HG03558 (cell line): ENCODE measurements at regions not wholly inside any gene's neighbourhood (a gene's known extent, or its start where the extent isn't known, plus 50 kb on each side); places are given as distances from the start of the nearest gene placed in this dataset.

Experiments
- ATAC-seq: cut with Tn5 transposase; IDR thresholded peaks from one replicate; pipeline ENCODE4 v1.9.1; 2021; ENCODE audit warnings: moderate number of reproducible peaks; ENCODE audit not compliant: unreplicated experiment; ENCODE audit errors: extremely low read depth

DNA sequence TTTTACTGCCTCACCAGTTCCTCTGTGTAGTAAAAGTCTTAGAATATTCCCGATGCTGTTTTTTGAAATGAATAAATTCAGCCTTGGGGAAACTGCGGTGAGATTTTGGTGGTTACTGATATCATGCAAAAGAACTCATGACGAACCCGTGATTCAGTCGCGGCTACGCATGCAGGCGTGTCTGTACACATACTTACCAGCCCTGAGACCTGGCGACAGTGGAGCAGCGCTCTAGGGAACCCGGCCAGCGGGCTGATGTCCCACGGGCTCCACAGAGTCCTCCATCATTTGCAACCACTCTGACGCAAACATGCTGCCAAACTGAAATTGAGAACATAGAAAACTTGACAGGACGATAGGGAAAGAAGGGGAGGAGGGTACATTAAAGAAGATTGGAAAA lies 315.6 kb upstream of the DAB2 start:
- no peak for ATAC-seq

DNA sequence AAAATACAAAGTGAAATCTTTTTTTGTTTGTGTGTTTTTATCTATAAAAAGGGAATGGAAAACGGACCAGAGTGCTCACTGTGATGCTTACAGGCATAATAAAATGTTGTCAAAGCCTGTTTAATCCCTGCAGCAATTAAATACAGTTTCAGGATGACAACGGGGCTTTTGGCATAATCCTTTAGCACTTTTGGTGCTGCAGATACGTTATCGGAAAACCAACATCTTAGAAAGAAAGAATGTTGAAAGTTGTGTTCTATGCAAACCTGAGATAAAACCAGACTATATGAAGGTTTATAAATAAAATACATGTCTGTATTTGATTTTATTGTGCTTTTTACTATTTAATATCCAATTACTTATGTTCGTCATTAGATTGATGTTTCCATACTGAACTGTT lies 307.4 kb upstream of the DAB2 start:
- no peak for ATAC-seq

DNA sequence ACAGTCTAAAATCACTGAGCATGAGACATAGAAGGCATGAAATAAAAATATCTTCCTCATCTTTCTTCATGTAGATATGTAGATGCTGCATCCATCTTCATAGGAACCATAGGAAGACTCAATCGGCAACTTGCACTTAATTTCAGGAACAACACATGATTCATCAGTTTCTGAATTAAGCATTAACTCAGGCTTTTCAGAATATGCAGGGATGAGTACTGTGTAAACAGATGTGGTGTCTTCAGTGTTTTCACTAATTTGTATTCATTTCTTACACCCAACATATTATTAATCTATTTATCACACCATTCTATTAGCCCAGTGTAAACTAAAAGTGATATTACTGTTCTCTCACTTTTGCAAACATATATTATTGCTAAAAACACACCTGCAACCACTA lies 305.9 kb upstream of the DAB2 start:
- no peak for ATAC-seq

DNA sequence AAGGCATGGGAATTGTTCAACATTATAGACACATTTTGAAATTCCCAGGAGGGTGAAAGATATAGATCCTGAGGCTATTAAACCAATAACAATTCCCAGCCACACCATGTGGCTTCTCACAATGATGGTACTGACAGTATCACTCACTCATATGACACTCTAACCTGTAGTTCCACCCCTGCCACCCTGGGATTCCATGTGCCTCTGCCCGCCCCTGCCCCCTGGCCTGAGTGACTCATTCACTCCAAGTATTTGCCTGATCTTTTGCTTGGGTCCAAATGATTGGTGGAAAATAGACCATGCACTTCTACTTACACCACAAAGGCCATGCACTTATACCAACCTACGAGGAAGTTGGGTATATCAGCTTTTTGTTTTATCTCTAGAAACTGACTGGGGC lies 305.2 kb upstream of the DAB2 start:
- ATAC-seq = no peak

DNA sequence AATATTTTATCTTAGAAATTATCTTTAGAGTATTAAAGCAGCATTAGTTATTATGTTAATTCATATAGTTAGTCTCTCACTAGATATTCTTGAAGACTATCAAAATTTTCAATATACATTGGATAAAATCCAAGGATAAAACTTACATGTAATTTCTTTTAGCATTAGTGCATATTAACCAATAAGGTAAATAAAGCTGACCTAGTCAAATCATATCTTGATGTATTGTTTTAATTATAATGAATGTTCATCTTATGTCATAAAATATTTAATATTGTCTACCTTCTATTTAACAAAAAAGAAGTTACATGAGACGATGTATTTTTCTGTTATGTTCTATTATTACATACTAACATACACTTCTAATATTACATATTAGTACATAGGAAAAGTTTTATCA lies 301.7 kb upstream of the DAB2 start:
- ATAC-seq = no peak

DNA sequence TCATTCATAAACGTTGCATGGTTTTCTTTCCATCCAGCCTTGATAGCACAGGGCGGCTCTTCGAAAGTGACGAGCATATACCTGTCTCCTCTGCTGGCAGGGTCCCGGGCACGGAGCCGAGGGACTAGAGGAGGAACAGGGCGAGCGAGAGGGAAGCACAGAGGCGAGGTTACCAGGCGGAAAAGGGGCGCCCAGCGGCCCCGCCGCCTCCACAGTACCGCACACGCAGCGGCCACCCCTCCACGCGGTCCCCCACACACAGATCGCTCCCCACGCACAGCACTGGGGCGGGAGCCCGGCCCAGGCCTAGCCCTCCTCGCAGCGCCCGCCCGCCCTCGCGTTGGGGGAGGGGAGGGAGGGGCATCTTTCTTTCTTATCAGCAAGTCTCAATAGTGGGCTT lies 296.6 kb upstream of the DAB2 start:
- ATAC-seq = no peak

DNA sequence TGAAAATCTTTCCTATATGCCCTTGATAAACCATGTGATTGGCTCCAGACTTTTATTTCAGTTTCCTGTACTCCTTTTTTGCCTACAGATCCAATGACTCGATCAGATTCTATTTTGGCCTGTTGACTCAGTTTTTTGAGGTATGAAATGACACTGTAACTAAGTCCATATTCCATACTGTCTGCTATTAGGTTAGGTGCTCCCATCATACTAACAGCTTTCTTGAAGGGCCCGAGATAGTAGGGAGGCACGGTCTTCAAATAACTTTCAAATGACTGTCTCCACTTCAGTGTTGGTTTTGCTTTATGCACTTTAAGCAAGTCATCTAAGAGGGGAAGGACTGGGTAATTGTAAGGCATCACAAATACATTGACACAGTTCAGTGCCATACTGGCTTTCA lies 295.4 kb upstream of the DAB2 start:
- no peak for ATAC-seq

DNA sequence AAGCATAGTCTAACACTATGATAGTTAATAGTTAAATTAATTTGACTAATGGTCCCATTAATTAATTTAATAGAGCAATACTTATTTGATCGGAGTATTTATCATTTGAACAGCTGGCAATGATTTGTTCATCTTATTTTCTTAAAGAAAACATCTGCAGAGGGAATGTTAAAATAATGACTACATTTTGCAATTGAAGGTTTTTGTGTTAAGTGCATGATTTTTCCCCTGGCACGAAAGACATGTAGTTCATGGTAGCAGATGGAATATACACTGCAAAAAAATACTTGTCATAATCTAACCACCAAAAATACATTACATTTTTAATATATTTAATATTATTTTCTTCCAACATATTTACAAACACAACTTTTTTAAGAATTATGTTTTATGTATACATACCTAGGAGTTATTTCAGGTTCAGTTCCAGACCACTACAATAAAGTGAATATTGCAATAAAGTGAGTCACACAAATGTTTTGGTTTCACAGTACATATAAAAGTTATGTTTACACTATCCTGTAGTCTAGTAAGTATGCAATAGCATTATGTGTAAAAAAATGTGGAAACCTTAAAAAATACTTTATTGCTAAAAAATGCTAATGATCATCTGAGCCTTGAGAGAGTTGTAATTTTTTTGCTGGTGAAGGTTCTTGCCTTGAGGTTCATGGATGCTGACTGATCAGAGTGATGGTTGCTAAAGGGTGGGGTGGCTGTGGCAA lies 292.6 kb upstream of the DAB2 start:
- no peak for ATAC-seq

DNA sequence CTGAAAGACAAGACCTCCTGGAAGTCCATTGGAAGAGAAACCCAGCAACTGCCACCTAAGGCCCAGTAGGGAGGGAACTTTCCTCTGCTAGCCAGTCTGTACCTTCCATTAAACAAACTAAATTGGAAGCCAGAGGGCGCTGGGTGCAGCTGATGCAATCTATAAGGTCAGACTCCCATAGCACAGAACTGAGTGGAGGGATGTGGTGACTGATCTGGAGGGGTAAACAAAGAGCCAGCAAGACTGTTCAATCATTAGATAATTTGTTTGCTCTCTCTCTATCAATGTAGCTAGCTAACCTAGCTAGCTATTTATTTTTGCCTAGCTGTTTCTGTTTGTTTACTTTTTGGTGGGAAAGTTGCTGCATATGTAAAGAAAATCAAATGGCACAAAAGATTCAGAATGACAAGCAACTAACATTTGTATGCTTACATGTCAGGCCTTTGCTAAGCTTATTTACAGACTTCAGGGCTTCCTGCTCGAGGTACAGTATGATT lies 291.8 kb upstream of the DAB2 start:
- ATAC-seq = no peak

DNA sequence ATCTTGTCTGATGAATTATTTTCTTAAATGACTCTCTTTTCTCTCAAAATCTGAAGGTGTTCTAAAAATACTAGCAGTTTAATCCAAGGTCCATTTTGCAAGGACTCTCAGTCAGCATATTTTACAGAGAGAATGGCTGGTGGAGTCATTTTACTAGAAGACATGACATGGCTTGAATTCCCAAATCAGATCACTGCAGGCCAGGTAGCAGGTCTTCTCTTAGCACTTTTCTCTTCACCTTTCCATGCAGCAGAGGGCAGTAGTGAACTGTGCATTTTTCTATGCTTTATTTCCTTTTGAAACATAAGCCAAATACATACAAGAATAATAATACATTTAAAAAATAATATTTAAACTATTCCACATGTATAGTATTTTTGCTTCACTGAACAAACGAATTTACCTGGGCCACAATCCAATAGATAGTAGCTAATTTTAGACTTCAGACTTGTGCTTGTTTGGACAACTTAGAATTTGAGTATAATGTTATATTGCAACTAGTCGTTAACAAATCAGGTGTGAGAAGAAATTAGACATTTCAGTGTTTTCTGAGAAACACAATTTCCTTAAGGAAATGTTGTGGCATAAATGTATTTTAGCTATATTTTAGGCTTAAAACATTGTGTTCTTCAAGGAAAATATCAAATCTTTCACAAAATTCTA lies 289.4 kb upstream of the DAB2 start:
- ATAC-seq = no peak

DNA sequence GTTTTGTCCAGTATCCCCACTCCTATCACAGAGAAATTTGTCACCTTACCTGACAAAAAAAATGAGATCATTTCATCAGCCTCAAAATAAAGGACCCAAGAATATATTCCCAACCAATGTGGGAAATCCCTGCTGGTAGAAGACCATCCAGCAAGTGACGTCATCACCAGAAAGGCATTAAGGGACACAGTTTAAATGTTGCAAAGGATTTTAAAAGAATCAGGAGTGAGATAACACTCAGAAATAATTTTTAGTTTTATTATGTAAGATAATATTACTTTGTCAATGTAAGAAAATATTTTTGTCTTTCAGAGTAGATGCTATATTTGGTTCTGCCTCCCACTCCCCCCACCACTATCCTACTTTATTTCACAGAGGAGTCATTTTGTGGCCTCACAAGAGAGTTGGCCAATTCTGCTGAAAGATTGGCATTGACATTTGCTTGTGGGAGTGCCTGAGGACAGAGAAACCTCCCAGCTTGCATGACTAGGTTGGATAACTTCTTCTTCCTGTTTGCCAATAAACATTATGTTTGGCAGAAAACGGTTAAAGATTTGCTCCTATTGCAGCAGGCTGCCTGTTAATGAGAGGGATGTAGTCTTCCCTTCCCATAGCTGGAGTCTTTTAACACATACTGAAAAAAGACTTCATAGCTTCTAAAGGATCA lies 288.6 kb upstream of the DAB2 start:
- no peak for ATAC-seq

DNA sequence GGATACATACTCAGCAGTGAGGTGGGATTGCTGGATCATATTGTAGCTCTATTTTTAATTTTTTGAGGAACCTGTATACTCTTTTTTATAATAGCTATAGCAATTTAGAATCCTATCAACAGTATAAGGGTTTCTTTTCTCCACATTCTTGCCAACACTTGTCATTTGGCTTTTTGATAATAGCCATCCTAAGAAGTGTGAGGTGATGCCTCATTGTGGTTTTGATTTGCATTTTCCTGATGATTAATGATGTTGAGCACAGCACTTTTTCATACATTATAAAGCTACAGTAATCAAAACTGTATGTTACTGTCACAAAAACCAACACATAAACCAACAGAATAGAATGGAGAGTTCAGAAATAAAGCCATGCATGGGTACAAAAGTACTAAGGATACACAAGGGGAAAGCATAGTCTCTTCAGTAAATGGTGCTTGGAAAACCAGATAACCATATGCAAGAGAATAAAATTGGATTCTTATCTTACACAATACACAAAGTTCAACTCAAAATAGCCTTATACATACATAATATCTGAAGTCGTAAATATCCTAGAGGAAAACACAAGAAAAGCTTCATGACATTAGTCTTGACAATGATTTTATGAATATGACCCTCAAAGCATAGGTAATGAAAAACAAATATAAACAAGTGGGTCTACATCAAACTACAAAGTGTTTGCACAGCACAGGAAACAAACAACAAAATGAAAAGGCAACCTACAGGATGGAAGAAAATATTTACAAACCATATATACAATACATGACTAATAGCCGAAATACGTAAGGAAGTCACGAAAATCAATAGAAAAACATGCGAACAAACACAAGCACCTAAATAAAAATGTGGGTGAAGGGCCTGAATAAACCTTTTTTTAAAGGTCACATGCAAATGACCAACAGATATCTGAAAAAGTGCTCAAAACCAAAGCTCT lies 287.8 kb upstream of the DAB2 start:
- no peak for ATAC-seq

DNA sequence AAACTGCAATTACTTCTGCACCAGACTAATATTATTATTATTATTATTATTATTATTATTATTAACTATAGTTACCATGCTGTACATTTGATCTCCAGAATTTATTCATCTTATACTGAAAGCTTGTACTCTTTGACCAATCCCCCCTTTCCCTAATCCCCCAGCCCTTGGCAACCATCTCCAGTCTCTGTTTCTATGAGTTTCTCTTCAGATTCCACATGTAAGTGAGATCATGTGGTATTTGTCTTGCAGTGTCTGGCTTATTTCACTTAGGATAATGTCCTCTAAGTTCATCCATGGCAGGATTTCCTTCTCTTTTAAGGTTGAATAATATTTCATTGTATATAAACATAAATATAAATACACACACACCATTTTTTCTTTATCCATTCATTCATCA lies 287.0 kb upstream of the DAB2 start:
- ATAC-seq = no peak

DNA sequence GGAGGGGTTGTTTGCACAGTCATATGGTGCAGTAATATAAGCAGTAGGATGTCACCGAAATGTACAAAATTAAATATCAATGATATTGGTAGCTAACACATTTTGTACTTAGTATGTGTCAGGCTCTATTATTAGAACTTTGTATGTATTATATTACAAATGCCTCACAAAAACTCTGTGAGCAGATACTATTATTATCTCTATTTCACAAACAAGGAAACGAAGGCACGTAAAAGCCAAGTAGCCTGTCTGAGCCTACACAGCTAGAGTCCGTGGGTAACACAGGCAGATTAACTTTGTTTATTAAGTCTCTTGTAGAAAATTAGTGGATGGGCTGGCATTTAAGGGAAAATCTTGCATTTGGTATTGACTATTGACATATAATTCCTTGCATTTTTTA lies 284.3 kb upstream of the DAB2 start:
- ATAC-seq = no peak

DNA sequence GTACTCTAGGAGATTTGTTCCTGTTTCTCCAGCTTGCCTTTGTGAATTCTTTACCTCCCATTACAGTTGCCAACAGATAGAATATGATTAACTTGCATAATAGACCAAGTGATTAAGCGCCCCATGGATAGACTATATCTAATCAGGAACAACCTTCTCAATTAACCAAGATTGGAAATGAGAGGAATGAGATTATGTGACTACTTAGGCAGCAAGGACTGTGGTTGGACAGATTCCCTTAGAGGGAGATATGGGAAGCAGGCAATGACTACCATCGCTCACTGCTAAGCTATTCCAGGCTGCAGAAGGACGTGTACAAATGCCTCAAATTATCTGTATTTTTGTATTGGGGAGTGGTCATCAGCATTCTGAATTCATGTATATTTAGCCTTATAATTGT lies 278.1 kb upstream of the DAB2 start:
- no peak for ATAC-seq

DNA sequence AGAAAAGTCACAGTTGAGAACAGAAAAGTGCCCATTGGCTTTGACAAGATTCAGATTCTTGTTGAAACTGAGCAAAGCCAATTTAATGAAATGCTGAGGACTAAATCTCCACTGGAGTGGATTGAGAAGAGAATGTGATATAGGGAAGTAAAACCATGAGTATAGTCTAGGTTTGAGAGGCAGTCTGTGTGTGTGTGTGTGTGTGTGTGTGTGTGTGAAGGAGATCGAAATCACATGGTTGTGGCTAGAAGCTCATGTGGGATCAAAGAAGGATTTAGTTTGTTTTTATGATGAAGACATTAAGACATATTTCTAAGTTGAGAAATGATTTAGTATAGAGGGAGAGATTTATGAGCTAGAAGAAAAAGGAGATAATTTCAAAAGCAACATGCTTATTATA lies 275.7 kb upstream of the DAB2 start:
- no peak for ATAC-seq

DNA sequence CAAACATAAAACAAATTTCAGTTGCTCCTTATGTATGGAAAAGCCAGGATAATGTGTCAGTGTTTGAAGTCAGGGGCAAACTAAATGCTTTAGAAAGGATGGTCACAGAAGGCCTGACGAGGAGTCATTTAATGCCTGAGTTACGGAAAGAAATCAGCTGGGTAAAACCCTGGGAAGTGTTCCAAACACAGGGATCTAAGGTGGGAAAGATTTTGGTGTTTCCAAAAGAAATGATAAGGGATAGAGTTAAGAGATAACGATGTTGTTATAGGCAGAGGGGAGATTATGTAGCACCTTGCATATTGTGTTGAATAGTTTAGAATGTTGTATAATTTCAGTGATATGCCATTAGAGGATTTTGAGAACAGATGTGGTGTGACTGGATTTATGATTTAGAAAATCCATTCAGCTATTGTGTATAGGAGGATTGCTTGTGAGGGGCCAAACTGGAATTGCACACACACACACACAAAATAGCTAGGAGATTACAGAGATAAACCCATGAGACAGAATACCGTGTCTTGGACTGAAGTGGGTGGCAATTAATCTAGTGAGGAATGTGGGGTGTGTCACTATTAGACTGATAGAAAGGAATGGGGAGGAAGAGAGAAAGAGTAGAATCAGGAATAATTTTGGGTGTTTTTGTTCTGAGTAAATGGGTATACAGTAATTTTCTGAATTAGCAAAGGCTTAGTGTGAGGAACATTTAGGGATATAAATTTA lies 274.2 kb upstream of the DAB2 start:
- ATAC-seq = no peak

DNA sequence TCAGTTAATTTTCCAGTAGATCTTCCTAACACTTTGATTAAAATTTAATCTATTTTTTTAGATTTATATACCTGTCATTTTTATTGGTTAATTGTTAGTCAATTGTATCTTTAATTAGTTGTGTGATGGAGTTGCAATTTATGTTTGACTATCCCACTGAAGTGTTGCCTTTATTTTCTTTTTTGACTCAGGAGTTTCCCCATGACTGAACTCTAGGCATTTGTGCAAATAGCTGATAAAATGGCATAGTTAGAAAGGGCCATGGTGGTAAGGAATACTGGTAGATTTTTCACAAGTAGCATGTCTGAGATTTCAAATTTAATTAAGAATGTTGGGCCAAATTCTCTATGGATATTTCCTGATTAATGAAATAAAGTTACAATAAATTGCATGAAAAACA lies 273.1 kb upstream of the DAB2 start:
- ATAC-seq = no peak

DNA sequence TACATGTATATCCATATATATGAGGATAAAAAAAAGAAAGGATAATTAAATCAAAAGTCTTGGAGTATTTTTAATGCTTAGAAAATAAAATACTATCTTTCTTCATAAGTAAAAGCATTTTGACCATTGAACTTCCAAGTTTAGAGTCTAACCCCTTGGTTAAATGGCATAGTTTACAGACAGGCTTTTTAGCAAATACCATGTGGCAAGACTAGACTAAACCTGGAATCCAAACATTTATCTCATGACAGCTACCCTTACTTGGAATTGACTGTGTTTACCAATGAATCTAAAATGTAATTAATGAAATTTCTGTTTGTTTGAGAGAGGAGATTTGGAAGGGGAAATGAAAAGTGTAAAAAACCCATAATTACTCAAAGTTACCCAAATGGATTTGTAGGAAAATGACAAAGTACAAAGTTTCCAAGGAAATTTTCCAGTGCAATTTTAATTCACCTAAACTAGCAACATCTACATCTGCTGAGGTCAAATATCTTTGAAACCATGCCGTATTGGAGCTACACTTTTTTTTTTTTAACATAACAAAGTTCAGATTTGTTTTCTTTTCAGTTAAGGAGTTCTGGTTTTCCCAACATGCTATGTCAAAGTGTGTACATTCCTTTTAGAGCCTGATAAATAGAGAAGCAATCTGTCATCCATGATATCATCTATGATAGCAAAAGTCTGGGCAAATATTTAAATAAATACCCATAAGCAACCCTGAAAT lies 272.1 kb upstream of the DAB2 start:
- no peak for ATAC-seq
